HG02973 (cell line): ENCODE measurements at regions not wholly inside any gene's neighbourhood (a gene's known extent, or its start where the extent isn't known, plus 50 kb on each side); places are given as distances from the start of the nearest gene placed in this dataset.
"Not testable (repeated sequence)": the region's sequence is repeated elsewhere in the genome, so short reads cannot be mapped to it uniquely, and the experiment has no call there.

Experiments
- ATAC-seq: cut with Tn5 transposase; IDR thresholded peaks from one replicate; pipeline ENCODE4 v1.9.1; 2021; ENCODE audit warnings: moderate library complexity; ENCODE audit not compliant: unreplicated experiment

GRCh38 chr16:65375651-65376050 lies 253.8 kb upstream of the CDH11 start:
- ATAC-seq, result no peak

- no peak for ATAC-seq
These were observed 251.2 kb upstream of the CDH11 start for GRCh38 chr16:65373097-65373496.

GRCh38 chr16:65372171-65372570 lies 250.3 kb upstream of the CDH11 start:
- ATAC-seq, result no peak

GRCh38 chr16:65365732-65366715 lies 244.2 kb upstream of the CDH11 start:
- ATAC-seq, result no peak

- ATAC-seq, result not testable (repeated sequence)
These were observed 234.9 kb upstream of the CDH11 start for GRCh38 chr16:65356721-65357120.

- no peak for ATAC-seq
These were observed 233.8 kb upstream of the CDH11 start for GRCh38 chr16:65355706-65356105.

- no peak for ATAC-seq
These were observed 231.3 kb upstream of the CDH11 start for GRCh38 chr16:65353183-65353582.

GRCh38 chr16:65349626-65350025 lies 227.8 kb upstream of the CDH11 start:
- ATAC-seq, result no peak

- no peak for ATAC-seq
These were observed 221.7 kb upstream of the CDH11 start for GRCh38 chr16:65343556-65343955.

- no peak for ATAC-seq
These were observed 220.5 kb upstream of the CDH11 start for GRCh38 chr16:65342231-65342866.

- ATAC-seq, result no peak
These were observed 217.2 kb upstream of the CDH11 start for GRCh38 chr16:65339062-65339461.

- no peak for ATAC-seq
These were observed 214.3 kb upstream of the CDH11 start for GRCh38 chr16:65336160-65336559.

- ATAC-seq, result no peak
These were observed 212.2 kb upstream of the CDH11 start for GRCh38 chr16:65334081-65334480.

GRCh38 chr16:65333283-65333682 lies 211.4 kb upstream of the CDH11 start:
- ATAC-seq, result no peak

- no peak for ATAC-seq
These were observed 205.5 kb upstream of the CDH11 start for GRCh38 chr16:65327346-65327745.

GRCh38 chr16:65323655-65324237 lies 201.9 kb upstream of the CDH11 start:
- ATAC-seq, result no peak

GRCh38 chr16:65319621-65320231 lies 197.9 kb upstream of the CDH11 start:
- ATAC-seq, result no peak

GRCh38 chr16:65318590-65319257 lies 196.9 kb upstream of the CDH11 start:
- no peak for ATAC-seq

- ATAC-seq, result no peak
These were observed 196.3 kb upstream of the CDH11 start for GRCh38 chr16:65318138-65318537.

- ATAC-seq, result no peak
These were observed 194.9 kb upstream of the CDH11 start for GRCh38 chr16:65316808-65317207.
